NCI-H146 treated with DMSO at 0.1 percent for 48 hours (cell line): ENCODE measurements at regions not wholly inside any gene's neighbourhood (a gene's known extent, or its start where the extent isn't known, plus 50 kb on each side); places are given as distances from the start of the nearest gene placed in this dataset.

Source experiments
- DNase-seq: peaks from one replicate; lab custom pipeline; 2025; ENCODE audit not compliant: unreplicated experiment; lab: John Stamatoyannopoulos, UW

DNA sequence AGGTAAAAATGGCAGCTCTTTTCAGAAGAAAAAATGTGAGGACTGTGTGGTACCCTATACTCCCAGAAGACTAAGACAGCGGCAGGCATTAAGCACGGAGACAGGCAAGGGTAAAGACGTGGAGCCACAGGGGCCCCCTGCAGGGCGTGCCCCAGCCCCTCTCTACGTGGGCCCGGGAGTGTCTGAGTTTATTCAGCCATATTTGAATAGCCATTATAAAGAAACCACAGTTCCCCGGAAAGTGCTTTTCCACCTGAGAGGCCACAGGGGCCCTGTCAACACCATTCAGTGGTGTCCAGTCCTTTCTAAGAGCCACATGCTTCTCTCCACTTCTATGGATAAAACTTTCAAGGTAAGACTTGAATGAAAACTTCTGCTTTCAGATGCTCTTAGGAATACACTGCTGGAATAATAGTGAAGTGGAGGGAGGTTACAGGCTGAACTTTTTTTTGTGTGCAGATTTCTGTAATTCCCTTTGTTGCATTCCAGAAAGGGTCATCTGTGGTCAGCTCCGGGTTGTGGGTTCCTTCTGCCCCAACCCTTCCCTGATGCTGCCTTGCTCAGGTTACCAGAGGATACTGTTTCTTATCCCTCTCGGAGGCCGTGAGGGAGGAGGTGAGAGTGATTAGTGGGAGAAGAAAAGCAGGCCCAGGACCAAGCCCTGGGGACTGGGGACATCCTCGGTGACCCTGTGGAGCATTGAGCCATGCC is 58.4 kb downstream of the SLC25A47 start:
- peak; percentile 34 for DNase-seq

DNA sequence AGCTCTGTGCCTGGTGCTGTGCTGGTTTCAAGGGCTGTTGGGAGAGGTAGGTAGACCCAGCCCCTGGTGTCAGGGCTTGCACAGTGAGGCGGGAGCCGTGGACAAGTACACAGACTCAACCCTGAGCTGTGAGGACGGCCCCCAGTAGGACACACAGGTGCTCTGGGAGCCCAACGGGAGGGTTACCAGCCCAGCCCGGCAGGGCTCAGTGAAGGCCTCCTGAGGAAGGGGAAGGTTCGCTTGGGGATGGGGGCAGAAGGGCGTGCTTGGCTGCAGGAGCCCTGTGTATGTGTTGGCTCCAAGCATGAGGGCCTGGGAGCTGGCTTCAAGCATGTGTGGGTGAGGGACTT is 58.9 kb downstream of the SLC25A47 start:
- no peak for DNase-seq

GRCh38 chr14:100383727-100384158 is 60.6 kb downstream of the SLC25A47 start:
- peak; percentile 12 for DNase-seq

GRCh38 chr14:100384277-100384676 is 61.1 kb downstream of the SLC25A47 start:
- DNase-seq = no peak

- DNase-seq = no peak
Observed at GRCh38 chr14:100384819-100385813, 62.0 kb downstream of the SLC25A47 start.

DNA sequence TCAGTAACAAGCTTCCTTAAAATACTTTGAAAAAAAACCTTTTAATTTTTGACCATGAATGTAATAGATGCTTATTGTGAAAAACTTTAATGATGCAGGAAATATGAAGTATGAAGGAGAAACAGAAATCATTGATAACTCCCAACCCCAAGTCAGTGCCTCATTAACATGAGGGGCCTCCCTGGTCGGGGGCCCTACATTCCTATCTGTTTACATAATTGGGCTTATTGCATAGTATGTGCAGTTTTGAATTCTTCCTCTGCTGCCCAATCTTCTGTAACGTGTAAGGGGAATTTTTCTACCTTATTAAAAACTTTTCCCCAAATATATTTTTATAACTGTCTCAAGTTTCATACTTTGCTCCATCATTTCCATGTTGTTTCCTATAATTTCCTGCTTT is 63.0 kb downstream of the SLC25A47 start:
- no peak for DNase-seq

GRCh38 chr14:100386846-100387245 is 63.7 kb downstream of the SLC25A47 start:
- DNase-seq = no peak

- no peak for DNase-seq
Observed at GRCh38 chr14:100387450-100387849, 64.3 kb downstream of the SLC25A47 start.

GRCh38 chr14:100388103-100389054 is 65.2 kb downstream of the SLC25A47 start:
- DNase-seq = no peak

GRCh38 chr14:100389497-100390104 is 66.5 kb downstream of the SLC25A47 start:
- DNase-seq = no peak

DNA sequence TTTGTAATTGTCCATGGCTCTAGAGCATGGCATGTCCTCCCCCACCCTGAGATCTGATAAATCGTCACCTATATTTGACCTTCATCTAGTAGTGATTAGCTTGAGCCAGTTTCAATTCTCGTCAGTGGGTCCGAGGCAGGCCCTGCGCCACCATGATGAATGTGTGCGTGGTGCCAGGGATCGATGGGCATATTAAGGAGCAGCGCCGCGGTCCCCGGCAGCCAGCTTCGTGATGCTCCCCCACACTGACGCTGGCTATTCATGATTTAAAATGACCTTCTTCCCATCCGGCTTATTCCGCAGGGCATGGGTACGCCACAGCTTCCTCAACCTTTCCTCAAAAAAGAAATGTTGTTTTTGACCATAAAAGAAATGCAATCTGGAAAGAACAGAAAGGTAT is 68.0 kb downstream of the SLC25A47 start:
- no peak for DNase-seq

DNA sequence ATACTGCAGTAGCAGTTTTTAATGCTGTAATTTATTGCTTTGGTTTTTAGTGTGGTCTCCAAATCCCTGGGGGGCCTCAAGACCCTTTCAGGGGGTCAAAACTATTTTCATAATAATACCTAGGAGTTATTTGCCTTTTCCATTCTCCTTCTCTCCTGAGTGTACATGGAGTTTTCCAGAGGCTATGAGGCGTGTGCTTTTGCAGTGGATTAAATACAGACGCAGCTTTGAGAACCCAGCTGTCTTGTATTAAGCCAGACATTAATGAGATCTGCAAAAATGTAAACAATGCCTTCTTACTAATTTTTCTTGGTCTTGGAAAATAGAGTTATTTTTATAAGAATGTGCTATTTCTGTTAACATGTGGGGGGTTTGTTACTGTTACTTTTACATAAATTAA is 68.6 kb downstream of the SLC25A47 start:
- DNase-seq = no peak

DNA sequence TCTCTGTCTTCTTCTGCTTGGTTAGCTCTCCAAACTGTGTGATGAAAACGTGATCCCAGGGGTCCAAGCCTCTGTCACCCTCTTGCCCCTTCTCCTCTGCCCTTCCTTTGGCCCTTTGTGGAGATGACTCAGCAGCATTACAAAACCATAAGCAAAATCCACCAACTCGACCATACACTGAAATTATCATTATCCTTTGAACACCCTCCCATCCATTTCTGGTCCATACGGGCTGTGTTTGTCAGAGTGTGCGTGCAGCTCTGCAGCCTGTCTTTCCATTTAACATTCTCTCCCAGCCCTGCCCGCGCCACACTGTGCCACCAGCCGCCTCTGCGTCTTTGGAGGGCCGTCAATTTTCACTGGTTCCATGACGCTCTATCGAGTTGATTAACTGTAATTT is 69.2 kb downstream of the SLC25A47 start:
- no peak for DNase-seq

DNA sequence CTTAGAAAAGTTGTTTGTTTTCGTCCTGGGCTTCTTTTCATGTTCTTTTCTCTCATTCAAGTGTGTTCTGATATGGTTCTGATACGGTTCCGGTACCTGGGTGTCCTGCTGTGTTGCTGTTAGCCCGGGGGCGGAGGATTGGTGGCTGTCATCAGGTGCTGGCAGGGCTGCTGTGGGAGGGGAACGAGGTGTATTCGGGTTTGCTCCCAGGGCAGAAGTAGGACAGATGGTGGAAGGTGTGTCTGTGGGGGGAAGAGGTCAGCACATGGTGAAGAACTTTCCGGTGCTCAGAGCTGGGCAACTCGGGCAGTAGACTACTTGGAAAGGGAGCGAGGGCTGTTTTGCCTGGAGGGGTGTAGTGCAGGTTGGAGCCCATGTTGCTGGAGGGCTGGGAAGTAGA is 70.2 kb downstream of the SLC25A47 start:
- no peak for DNase-seq

DNA sequence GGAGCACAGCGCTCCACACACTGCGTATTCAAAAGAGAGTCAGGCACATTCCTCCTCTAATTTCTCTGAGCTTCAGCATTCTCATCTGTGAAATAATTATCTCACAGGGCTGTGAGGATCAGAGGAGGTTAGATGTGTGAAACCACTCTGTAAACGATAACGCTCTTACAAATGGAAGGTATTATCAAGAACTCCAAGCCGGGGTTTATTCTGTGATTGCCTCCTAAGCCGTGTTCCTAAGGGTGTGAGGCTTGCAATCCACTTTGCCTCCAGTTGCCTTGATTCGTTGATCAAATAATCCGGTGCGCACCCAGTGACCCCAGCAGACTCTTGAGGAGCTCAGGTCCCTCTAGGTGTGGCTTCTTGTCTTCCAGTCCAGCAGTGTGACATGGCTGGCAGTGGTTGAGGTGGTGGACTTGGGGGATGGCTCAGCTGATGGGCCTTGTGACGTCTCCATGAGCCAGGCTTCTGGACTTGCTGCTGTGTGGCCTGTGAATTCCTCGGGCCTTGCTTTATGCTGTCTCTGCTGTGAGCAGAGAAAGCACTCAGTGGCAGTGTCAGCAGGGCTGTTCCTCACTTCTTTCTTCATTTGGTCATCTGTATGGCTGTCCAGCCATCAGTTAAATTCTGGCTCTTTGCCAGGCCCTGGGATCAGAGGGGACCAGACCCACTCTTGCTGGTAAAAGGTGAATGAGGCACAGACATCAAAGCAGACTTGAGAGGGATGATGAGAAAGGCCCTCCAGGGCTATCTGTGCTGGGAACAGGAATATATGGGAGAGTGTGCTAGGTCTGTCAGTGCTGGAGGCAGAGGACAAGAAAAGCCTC is 71.0 kb downstream of the SLC25A47 start:
- no peak for DNase-seq

DNA sequence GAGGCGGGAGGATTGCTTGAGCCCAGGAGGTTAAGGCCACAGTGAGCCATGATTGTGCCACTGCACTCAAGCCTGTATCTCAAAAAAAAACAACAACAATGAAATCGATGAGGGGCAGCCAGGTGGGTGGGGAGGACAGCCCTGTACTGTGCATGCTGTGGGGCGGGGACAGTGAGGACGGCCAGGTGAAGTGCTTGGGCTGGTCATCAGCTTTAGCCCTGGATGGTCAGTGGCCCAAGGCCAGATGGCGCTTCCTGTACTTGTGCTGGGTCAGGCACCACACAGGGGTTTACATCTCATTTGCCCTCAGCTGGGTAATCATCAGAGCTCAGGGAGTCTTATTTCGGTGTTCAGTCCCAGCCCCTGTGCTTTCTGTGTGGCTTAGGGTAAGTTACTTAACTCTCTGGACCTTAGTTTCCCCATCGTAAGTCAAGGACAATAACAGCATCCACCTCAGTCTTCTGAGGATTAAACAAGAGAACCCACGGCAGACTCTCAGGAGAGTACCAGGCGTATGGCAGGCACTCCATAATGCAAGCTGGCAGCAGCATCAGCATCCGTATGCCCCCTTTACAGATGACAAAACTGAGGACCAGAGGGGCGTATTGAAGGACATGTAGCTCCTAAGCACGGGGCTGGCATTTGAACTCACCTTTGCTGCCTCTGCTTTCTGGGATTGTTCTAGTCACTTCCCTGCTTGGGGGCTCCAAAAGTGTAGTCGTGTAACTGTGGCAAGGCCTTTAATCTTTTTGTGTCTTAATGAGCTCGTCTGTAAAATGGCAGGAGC is 71.9 kb downstream of the SLC25A47 start:
- DNase-seq = no peak

GRCh38 chr14:100396266-100396795 is 73.2 kb downstream of the SLC25A47 start:
- no peak for DNase-seq

DNA sequence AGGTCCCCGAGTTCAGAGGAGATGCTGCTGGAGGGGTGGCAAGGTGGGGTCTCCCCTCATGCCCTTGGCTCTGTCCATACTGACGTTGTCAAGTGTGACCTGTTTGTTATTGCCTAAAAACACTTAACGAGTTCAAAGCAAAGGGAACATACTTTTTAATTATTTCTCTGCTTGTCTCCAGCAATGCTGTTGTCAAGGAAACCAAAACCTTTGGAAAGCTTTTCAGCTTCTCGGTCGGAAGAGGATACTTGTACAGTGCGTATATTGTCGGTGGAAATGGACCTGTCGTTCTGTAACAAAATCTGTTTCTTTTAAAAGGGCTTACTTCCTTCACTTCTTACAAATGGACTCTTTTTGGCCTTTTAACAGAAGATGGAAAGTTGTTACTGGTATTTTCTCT is 73.9 kb downstream of the SLC25A47 start:
- DNase-seq = no peak

DNA sequence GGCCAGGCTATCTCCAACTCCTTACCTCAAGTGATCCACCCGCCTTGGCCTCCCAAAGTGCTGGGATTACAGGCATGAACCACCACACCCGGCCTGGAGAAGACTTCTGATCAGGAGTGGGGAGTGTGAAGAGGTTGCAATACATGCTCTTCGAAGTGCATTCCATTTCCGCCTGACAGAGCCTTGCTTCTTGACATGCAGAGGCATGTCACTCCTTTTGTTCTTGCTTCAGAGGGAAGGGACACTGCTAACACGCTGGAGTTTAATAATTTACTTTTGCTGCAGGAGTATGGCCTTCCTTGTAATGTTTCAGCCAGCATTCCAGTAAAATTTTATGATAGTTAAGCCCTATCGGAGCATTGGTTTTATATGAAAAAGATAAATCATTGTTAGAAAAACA is 74.9 kb downstream of the SLC25A47 start:
- DNase-seq = no peak
